ENCODE measurements at regions not wholly inside any gene's neighbourhood (a gene's known extent, or its start where the extent isn't known, plus 50 kb on each side); places are given as distances from the start of the nearest gene placed in this dataset.

DNA sequence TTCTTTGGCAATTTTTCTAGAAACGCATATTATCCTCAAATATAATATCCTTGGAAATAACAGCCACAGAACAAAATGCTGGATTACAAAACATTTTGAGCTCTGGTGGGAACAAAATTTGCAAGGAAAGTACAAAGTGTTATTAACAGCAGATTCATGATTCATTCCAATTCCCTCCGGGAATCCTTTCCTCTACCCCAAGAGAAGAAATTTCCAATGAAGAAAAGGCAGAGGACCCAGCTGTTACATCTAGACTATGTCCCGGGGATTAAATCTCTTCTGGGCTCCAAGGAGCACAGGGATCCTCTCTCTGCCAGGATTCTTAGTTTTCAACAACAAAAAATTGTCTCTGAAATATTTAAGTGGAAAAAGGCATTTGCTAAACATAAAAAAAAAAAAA lies 51.6 kb upstream of the TMEFF2 start:
- TF ChIP-seq CTCF (IDR thresholded peaks at IDR 0.05) (no peak), EP300 (IDR thresholded peaks at IDR 0.05) (no peak), POLR2AphosphoS5 (IDR thresholded peaks at IDR 0.05) (no peak), POLR2A (IDR thresholded peaks at IDR 0.05) (no peak)

Data from sigmoid colon (tissue), 4 donors.